ENCODE measurements at regions not wholly inside any gene's neighbourhood (a gene's known extent, or its start where the extent isn't known, plus 50 kb on each side); places are given as distances from the start of the nearest gene placed in this dataset.

GRCh38 chr3:94904156-94904674 lies 841.4 kb downstream of the NSUN3 start:
- TF ChIP-seq CTCF (IDR thresholded peaks at IDR 0.05; ENCODE audit: borderline replicate concordance, extremely low read depth, low read length, poor library complexity, severe bottlenecking): no peak
- no peak for TF ChIP-seq EZH2 (IDR thresholded peaks at IDR 0.05; ENCODE audit: borderline replicate concordance, low read depth, low read length, severe bottlenecking)

Measured in DND-41 (cell line).